MM.1S (cell line): ENCODE measurements at regions not wholly inside any gene's neighbourhood (a gene's known extent, or its start where the extent isn't known, plus 50 kb on each side); places are given as distances from the start of the nearest gene placed in this dataset.

Experiments used
- DNase-seq: peaks from one replicate; pipeline ENCODE4 v3.0.0-alpha.2; 2015
- H2AFZ ChIP-seq: fragments of 300-600 bp; sonication (generic); 2 replicates; pipeline ENCODE4 v1.6.0; 2016; ENCODE audit warnings: antibody characterized with exemption, low read length
- H3F3A ChIP-seq: fragments of 300-600 bp; sonication (generic); 2 replicates; pipeline ENCODE4 v1.6.1; 2016; ENCODE audit warnings: mild to moderate bottlenecking, antibody characterized with exemption, low read length, moderate library complexity, mixed read lengths; ENCODE audit not compliant: insufficient read depth
- H3K27ac ChIP-seq: fragments of 300-600 bp; sonication (generic); 2 replicates; pipeline ENCODE4 v1.5.1; 2016; ENCODE audit warnings: mild to moderate bottlenecking, low read length
- H3K27me3 ChIP-seq: fragments of 300-600 bp; sonication (generic); replicated peaks from 2 replicates; pipeline ENCODE4 v1.6.0; 2016; ENCODE audit warnings: low read length; ENCODE audit not compliant: insufficient read depth
- H3K36me3 ChIP-seq: fragments of 300-600 bp; sonication (generic); replicated peaks from 2 replicates; pipeline ENCODE4 v1.6.1; 2016; ENCODE audit warnings: mild to moderate bottlenecking, low read length, mixed read lengths; ENCODE audit not compliant: insufficient read depth
- H3K4me1 ChIP-seq: fragments of 300-600 bp; sonication (generic); 2 replicates; pipeline ENCODE4 v1.6.1; 2016; ENCODE audit warnings: low read length, mixed read lengths
- H3K4me2 ChIP-seq: fragments of 300-600 bp; sonication (generic); 2 replicates; pipeline ENCODE4 v1.6.0; 2016; ENCODE audit warnings: low read depth, low read length
- H3K4me3 ChIP-seq: fragments of 300-600 bp; sonication (generic); 2 replicates; pipeline ENCODE4 v1.5.1; 2016; ENCODE audit warnings: low read length, mixed read lengths
- H3K79me2 ChIP-seq: fragments of 300-600 bp; sonication (generic); 2 replicates; pipeline ENCODE4 v1.6.1; 2016; ENCODE audit warnings: mixed run types, low read length, mixed read lengths
- H3K9ac ChIP-seq: fragments of 300-600 bp; sonication (generic); 2 replicates; pipeline ENCODE4 v1.6.1; 2016; ENCODE audit warnings: low read length, mixed read lengths
- H3K9me2 ChIP-seq: fragments of 300-600 bp; sonication (generic); replicated peaks from 2 replicates; pipeline ENCODE4 v1.6.1; 2016; ENCODE audit warnings: mild to moderate bottlenecking, low read length, mixed read lengths; ENCODE audit not compliant: insufficient read depth
- H3K9me3 ChIP-seq: fragments of 300-600 bp; sonication (generic); replicated peaks from 2 replicates; pipeline ENCODE4 v1.6.1; 2016; ENCODE audit warnings: mild to moderate bottlenecking, low read length, mixed read lengths; ENCODE audit not compliant: insufficient read depth
- H4K20me1 ChIP-seq: fragments of 300-600 bp; sonication (generic); 2 replicates; pipeline ENCODE4 v1.6.1; 2016; ENCODE audit warnings: mild to moderate bottlenecking, low read length, moderate library complexity, mixed read lengths; ENCODE audit not compliant: insufficient read depth
- EZH2 ChIP-seq: fragments of 300-600 bp; sonication (generic); optimal IDR thresholded peaks from 2 replicates; pipeline ENCODE3; 2017; ENCODE audit warnings: low read depth, mild to moderate bottlenecking, antibody characterized with exemption, low read length, mixed read lengths
- EZH2phosphoT487 ChIP-seq: fragments of 300-600 bp; sonication (generic); IDR thresholded peaks from 2 replicates; pipeline ENCODE4 v1.6.1; 2018; ENCODE audit warnings: antibody characterized with exemption, low read length
- TF ChIP-seq, protein P1 (sequence below): fragments of 300-600 bp; sonication (generic); IDR thresholded peaks from 2 replicates; pipeline ENCODE4 v1.5.1; 2016; ENCODE audit warnings: antibody characterized with exemption, low read length, mixed read lengths

DNA sequence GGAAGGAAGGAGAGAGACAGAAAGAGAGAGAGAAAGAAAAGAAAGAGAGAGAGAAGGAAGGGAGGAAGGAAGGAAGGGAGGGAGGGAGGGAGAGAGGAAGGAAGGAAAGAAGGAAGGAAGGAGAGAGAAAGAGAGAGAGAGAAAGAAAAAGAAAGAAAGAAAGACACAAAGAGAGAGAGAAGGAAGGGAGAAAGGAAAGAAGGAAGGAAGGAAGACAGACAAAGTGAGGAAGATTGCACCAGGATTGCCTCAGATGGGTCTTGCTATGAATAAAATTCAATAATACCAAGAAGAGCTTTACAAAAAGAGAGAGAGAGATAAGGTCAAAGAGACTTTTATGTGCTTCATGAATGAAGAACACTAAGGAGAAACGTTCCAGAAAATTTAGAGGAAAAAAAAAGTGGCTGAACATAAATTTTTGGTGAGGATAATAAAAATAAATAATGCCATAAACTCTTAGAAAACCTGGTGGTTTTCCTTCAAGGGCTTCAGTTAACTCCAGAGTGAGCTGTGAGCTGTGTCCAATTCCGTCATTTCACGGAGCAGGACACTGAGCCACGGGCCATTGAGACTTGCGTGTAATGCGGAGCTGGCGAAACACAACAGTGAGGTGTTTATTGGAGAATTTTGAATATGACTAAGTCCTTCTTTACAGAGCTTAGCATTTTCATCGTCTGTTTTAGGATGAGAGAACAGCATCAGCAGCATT, 72.7 kb upstream of the TNRC6C start:
- peaks cover 8% of the 10 kb centered on the region; the same call in 1 of the 2 replicates for H3F3A ChIP-seq
- no peaks in the 10 kb centered on the region for H3K79me2 ChIP-seq
- no peaks in the 10 kb centered on the region for H3K36me3 ChIP-seq
- H3K9ac ChIP-seq: no peak overlapping the region
- 0 out of 2 replicates have a peak, but pooled peaks cover 6% of the 10 kb centered on the region for H4K20me1 ChIP-seq
- no peaks in the 10 kb centered on the region for H3K9me2 ChIP-seq
- no peaks in the 10 kb centered on the region for H3K9me3 ChIP-seq
- H2AFZ ChIP-seq: no peak overlapping the region
- DNase-seq: no peak
- H3K4me3 ChIP-seq: no peak overlapping the region
- TF ChIP-seq, protein P1, sequence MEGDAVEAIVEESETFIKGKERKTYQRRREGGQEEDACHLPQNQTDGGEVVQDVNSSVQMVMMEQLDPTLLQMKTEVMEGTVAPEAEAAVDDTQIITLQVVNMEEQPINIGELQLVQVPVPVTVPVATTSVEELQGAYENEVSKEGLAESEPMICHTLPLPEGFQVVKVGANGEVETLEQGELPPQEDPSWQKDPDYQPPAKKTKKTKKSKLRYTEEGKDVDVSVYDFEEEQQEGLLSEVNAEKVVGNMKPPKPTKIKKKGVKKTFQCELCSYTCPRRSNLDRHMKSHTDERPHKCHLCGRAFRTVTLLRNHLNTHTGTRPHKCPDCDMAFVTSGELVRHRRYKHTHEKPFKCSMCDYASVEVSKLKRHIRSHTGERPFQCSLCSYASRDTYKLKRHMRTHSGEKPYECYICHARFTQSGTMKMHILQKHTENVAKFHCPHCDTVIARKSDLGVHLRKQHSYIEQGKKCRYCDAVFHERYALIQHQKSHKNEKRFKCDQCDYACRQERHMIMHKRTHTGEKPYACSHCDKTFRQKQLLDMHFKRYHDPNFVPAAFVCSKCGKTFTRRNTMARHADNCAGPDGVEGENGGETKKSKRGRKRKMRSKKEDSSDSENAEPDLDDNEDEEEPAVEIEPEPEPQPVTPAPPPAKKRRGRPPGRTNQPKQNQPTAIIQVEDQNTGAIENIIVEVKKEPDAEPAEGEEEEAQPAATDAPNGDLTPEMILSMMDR: no peak
- TF ChIP-seq EZH2 (no peak), EZH2phosphoT487 (no peak)
- no peak overlapping the region for H3K27ac ChIP-seq
- peaks cover 26% of the 10 kb centered on the region for H3K4me1 ChIP-seq
- peak overlapping the region; percentile 19; the same call in 1 of the 2 replicates for H3K4me2 ChIP-seq
- H3K27me3 ChIP-seq: peaks cover 83% of the 10 kb centered on the region

DNA sequence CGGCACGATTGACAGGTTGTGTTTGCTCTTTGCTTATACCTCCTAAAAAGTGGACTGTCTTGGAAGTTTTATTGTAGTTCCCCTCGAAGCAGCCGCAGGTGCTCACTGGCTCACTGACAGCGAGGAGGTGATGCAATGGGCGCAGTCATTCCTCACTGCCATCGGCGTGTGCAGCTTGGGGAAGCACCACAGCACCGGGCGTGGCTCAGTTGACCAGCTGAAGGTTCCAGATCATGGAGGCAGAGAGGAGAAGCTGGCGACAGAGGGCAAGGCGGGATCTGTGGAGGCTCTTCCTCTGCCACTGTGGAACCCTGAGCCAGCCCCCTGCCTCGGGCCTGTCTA, 72.1 kb upstream of the TNRC6C start:
- peaks cover 83% of the 10 kb centered on the region for H3K27me3 ChIP-seq
- peak overlapping the region; percentile 19; the same call in 1 of the 2 replicates for H3K4me2 ChIP-seq
- H3K4me1 ChIP-seq: peaks cover 21% of the 10 kb centered on the region
- DNase-seq: no peak
- TF ChIP-seq, protein P1: no peak
- H2AFZ ChIP-seq: no peak overlapping the region
- H3F3A ChIP-seq: peaks cover 5% of the 10 kb centered on the region; the same call in 1 of the 2 replicates
- H3K9me3 ChIP-seq: no peaks in the 10 kb centered on the region
- H3K9ac ChIP-seq: no peak overlapping the region
- no peak overlapping the region for H3K4me3 ChIP-seq
- no peaks in the 10 kb centered on the region for H3K9me2 ChIP-seq
- H3K27ac ChIP-seq: no peak overlapping the region
- no peaks in the 10 kb centered on the region for H3K36me3 ChIP-seq
- 0 out of 2 replicates have a peak, but pooled peaks cover 6% of the 10 kb centered on the region for H4K20me1 ChIP-seq
- no peaks in the 10 kb centered on the region for H3K79me2 ChIP-seq

DNA sequence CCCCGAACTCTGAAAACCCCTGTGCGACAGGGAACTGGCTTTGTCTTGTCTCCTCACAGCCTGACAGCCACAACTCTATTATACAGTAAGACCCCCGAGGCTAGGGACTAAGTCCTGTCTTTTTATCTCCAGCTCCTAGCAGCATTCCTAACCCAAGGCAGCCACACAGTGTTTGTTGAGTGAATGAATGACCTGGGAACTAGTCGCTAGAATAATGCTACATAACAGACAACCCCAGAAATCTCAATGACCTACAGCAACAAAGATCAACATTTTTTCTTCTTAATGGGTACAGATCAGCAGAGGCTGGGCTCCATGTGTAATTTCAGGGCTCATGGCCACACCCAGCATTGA, 71.4 kb upstream of the TNRC6C start:
- Histone ChIP-seq H3K36me3 (no peaks in the 10 kb centered on the region), H3K4me2 (no peak overlapping the region), H2AFZ (no peak overlapping the region), H4K20me1 (0 out of 2 replicates have a peak, but pooled peaks cover 2% of the 10 kb centered on the region), H3K4me3 (no peak overlapping the region), H3F3A (0 out of 2 replicates have a peak, but pooled peaks cover 2% of the 10 kb centered on the region), H3K27ac (no peak overlapping the region), H3K4me1 (peaks cover 14% of the 10 kb centered on the region), H3K9me2 (no peaks in the 10 kb centered on the region), H3K79me2 (no peaks in the 10 kb centered on the region), H3K9me3 (no peaks in the 10 kb centered on the region), H3K27me3 (peaks cover 90% of the 10 kb centered on the region), H3K9ac (no peak overlapping the region)
- DNase-seq: no peak
- TF ChIP-seq, protein P1: no peak
- TF ChIP-seq EZH2phosphoT487 (no peak), EZH2 (no peak)
